ENCODE measurements at regions not wholly inside any gene's neighbourhood (a gene's known extent, or its start where the extent isn't known, plus 50 kb on each side); places are given as distances from the start of the nearest gene placed in this dataset.
"Not testable (repeated sequence)": the region's sequence is repeated elsewhere in the genome, so short reads cannot be mapped to it uniquely, and the experiment has no call there.

GRCh38 chr14:101080922-101081593, 177.5 kb upstream of the RTL1 start:
- no peaks in the 10 kb centered on the region for H3K4me1 ChIP-seq (ENCODE audit: control insufficient read depth, insufficient read depth, low read length)
- H3K36me3 ChIP-seq (ENCODE audit: control insufficient read depth, insufficient read depth, low read length): no peaks in the 10 kb centered on the region
- H3K9me3 ChIP-seq (ENCODE audit: control insufficient read depth, insufficient read depth, low read length): no peaks in the 10 kb centered on the region
- H3K9ac ChIP-seq (ENCODE audit: low read depth, low read length): no peak overlapping the region
- H3K27me3 ChIP-seq (ENCODE audit: control insufficient read depth, insufficient read depth, low read length): peaks cover 18% of the 10 kb centered on the region
- no peak overlapping the region for H3K4me3 ChIP-seq (ENCODE audit: low read depth, low read length)

- no peaks in the 10 kb centered on the region for H3K9me3 ChIP-seq (ENCODE audit: control insufficient read depth, insufficient read depth, low read length)
Observed at GRCh38 chr14:101082036-101082435, 178.5 kb upstream of the RTL1 start.

DNA sequence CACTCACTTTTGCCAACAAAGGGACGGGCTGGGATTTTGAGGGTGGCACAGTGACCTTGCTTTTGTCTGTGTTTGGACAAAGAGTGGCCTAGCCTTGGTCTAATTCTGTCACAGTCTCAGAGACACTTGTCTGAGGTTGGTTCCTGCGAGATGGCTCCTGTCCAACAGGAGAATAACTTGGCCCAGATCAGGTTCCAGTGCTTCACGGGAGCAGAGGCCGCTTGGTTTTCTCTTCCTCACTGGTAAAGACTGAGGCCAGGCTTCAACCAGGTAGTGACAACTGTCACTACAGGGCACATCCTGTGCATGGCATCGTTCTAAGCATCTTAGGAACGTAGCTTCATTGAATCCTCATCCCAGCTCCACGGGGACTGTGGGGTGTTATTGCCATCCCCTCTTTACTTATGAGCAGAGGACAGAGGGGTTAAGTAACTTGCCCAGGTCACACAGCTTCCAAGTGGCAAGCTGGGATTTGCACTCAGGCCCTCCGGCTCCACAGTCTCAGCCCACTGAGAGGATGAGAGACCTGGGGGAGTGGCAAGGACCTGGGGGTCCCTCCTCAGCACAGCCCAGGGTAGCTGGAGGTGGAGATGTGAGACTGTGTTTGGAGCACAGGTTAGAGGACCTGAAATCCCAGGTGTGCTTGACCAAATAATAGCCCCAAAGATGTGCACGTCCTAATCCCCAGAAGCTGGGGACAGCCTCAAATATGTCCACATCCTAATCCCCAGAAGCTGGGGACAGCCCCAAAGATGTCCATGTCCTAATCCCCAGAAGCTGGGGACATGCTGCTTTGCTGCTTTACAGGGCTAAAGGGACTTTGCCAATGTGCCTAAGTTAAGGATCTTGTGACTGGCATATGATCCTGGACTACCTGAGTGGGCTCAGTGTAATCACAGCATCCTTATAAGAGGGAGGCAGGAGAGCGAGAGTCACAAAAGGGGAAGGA, 179.2 kb upstream of the RTL1 start:
- H3K9ac ChIP-seq (ENCODE audit: low read depth, low read length): no peak overlapping the region
- no peaks in the 10 kb centered on the region for H3K4me1 ChIP-seq (ENCODE audit: control insufficient read depth, insufficient read depth, low read length)
- no peaks in the 10 kb centered on the region for H3K36me3 ChIP-seq (ENCODE audit: control insufficient read depth, insufficient read depth, low read length)
- H3K4me3 ChIP-seq (ENCODE audit: low read depth, low read length): no peak overlapping the region
- peaks cover 12% of the 10 kb centered on the region for H3K27me3 ChIP-seq (ENCODE audit: control insufficient read depth, insufficient read depth, low read length)
- H3K9me3 ChIP-seq (ENCODE audit: control insufficient read depth, insufficient read depth, low read length): no peaks in the 10 kb centered on the region

More at GRCh38 chr14:101082036-101082435, 178.5 kb upstream of the RTL1 start:
- no peaks in the 10 kb centered on the region for H3K4me1 ChIP-seq (ENCODE audit: control insufficient read depth, insufficient read depth, low read length)
- peaks cover 12% of the 10 kb centered on the region for H3K27me3 ChIP-seq (ENCODE audit: control insufficient read depth, insufficient read depth, low read length)
- no peak overlapping the region for H3K9ac ChIP-seq (ENCODE audit: low read depth, low read length)
- H3K36me3 ChIP-seq (ENCODE audit: control insufficient read depth, insufficient read depth, low read length): no peaks in the 10 kb centered on the region
- H3K4me3 ChIP-seq (ENCODE audit: low read depth, low read length): no peak overlapping the region

- Histone ChIP-seq H3K27me3 (ENCODE audit: control insufficient read depth, insufficient read depth, low read length) (peaks cover 4% of the 10 kb centered on the region), H3K36me3 (ENCODE audit: control insufficient read depth, insufficient read depth, low read length) (no peaks in the 10 kb centered on the region), H3K9ac (ENCODE audit: low read depth, low read length) (no peak overlapping the region), H3K4me1 (ENCODE audit: control insufficient read depth, insufficient read depth, low read length) (no peaks in the 10 kb centered on the region), H3K9me3 (ENCODE audit: control insufficient read depth, insufficient read depth, low read length) (no peaks in the 10 kb centered on the region), H3K4me3 (ENCODE audit: low read depth, low read length) (no peak overlapping the region)
Observed at GRCh38 chr14:101083564-101084435, 180.3 kb upstream of the RTL1 start.

- H3K36me3 ChIP-seq (ENCODE audit: control insufficient read depth, insufficient read depth, low read length): no peaks in the 10 kb centered on the region
- H3K4me3 ChIP-seq (ENCODE audit: low read depth, low read length): no peak overlapping the region
- H3K4me1 ChIP-seq (ENCODE audit: control insufficient read depth, insufficient read depth, low read length): no peaks in the 10 kb centered on the region
- peaks cover 4% of the 10 kb centered on the region for H3K27me3 ChIP-seq (ENCODE audit: control insufficient read depth, insufficient read depth, low read length)
- H3K9ac ChIP-seq (ENCODE audit: low read depth, low read length): no peak overlapping the region
- H3K9me3 ChIP-seq (ENCODE audit: control insufficient read depth, insufficient read depth, low read length): no peaks in the 10 kb centered on the region
Observed at GRCh38 chr14:101084436-101084826, 180.9 kb upstream of the RTL1 start.

GRCh38 chr14:101086926-101087325, 183.4 kb upstream of the RTL1 start:
- H3K36me3 ChIP-seq (ENCODE audit: control insufficient read depth, insufficient read depth, low read length): no peaks in the 10 kb centered on the region
- H3K9ac ChIP-seq (ENCODE audit: low read depth, low read length): no peak overlapping the region
- no peak overlapping the region for H3K4me3 ChIP-seq (ENCODE audit: low read depth, low read length)
- H3K27me3 ChIP-seq (ENCODE audit: control insufficient read depth, insufficient read depth, low read length): peaks cover 4% of the 10 kb centered on the region
- H3K9me3 ChIP-seq (ENCODE audit: control insufficient read depth, insufficient read depth, low read length): no peaks in the 10 kb centered on the region
- H3K4me1 ChIP-seq (ENCODE audit: control insufficient read depth, insufficient read depth, low read length): no peaks in the 10 kb centered on the region

- Histone ChIP-seq H3K36me3 (ENCODE audit: control insufficient read depth, insufficient read depth, low read length) (no peaks in the 10 kb centered on the region), H3K27me3 (ENCODE audit: control insufficient read depth, insufficient read depth, low read length) (peaks cover under 1% of the 10 kb centered on the region), H3K4me1 (ENCODE audit: control insufficient read depth, insufficient read depth, low read length) (no peaks in the 10 kb centered on the region), H3K9me3 (ENCODE audit: control insufficient read depth, insufficient read depth, low read length) (no peaks in the 10 kb centered on the region), H3K4me3 (ENCODE audit: low read depth, low read length) (no peak overlapping the region), H3K9ac (ENCODE audit: low read depth, low read length) (no peak overlapping the region)
Observed at GRCh38 chr14:101087614-101088394, 184.3 kb upstream of the RTL1 start.

- H3K27me3 ChIP-seq (ENCODE audit: control insufficient read depth, insufficient read depth, low read length): no peaks in the 10 kb centered on the region
- H3K36me3 ChIP-seq (ENCODE audit: control insufficient read depth, insufficient read depth, low read length): no peaks in the 10 kb centered on the region
- H3K4me3 ChIP-seq (ENCODE audit: low read depth, low read length): no peak overlapping the region
- no peaks in the 10 kb centered on the region for H3K9me3 ChIP-seq (ENCODE audit: control insufficient read depth, insufficient read depth, low read length)
- H3K9ac ChIP-seq (ENCODE audit: low read depth, low read length): no peak overlapping the region
- H3K4me1 ChIP-seq (ENCODE audit: control insufficient read depth, insufficient read depth, low read length): no peaks in the 10 kb centered on the region
Observed at GRCh38 chr14:101088395-101088667, 184.8 kb upstream of the RTL1 start.

DNA sequence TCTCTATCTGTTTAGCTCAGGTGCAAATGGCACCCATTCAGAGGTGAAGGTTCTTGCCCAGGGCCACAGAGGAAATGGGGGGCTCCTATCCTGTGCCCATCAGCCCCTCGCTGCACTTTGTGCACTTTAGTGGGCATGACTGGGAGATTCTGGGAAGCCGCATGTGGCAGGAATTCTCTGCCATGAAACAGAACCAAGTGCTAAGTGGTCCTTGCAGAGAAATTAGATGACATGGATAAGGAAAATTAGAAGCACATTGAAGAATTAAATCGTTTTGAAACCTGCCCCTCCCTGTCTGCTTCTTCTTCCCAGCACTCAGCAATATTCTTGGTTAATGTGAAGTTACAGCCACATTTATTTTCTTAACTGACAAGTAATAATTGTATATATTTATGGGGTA, 185.2 kb upstream of the RTL1 start:
- Histone ChIP-seq H3K4me1 (ENCODE audit: control insufficient read depth, insufficient read depth, low read length) (no peaks in the 10 kb centered on the region), H3K9me3 (ENCODE audit: control insufficient read depth, insufficient read depth, low read length) (no peaks in the 10 kb centered on the region), H3K36me3 (ENCODE audit: control insufficient read depth, insufficient read depth, low read length) (no peaks in the 10 kb centered on the region), H3K4me3 (ENCODE audit: low read depth, low read length) (no peak overlapping the region), H3K27me3 (ENCODE audit: control insufficient read depth, insufficient read depth, low read length) (no peaks in the 10 kb centered on the region), H3K9ac (ENCODE audit: low read depth, low read length) (no peak overlapping the region)

- not testable (repeated sequence) for H3K4me1 ChIP-seq (ENCODE audit: control insufficient read depth, insufficient read depth, low read length); H3K9me3 ChIP-seq (ENCODE audit: control insufficient read depth, insufficient read depth, low read length); H3K4me3 ChIP-seq (ENCODE audit: low read depth, low read length); H3K36me3 ChIP-seq (ENCODE audit: control insufficient read depth, insufficient read depth, low read length); H3K27me3 ChIP-seq (ENCODE audit: control insufficient read depth, insufficient read depth, low read length); H3K9ac ChIP-seq (ENCODE audit: low read depth, low read length)
Observed at GRCh38 chr14:101090478-101090877, 187.0 kb upstream of the RTL1 start.

DNA sequence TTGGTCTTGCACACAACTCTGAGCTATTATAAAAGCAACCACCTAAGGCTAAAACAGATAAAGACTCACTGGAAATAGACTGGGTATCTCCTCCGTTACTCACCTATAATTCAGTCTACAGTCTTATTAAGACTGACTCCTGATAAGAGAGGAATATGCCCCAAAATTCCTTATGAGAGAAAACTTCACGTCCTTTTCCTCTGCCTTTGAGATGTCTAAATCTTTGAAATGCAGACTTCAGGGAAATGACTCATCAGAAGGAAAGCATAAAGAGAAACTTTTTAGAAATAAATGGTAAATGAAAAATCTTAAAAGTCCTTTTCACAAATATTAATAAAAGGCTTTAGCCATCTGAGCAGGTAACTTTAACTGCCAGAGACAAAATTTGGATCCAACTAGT, 187.5 kb upstream of the RTL1 start:
- no peaks in the 10 kb centered on the region for H3K4me1 ChIP-seq (ENCODE audit: control insufficient read depth, insufficient read depth, low read length)
- no peaks in the 10 kb centered on the region for H3K9me3 ChIP-seq (ENCODE audit: control insufficient read depth, insufficient read depth, low read length)
- H3K4me3 ChIP-seq (ENCODE audit: low read depth, low read length): no peak overlapping the region
- no peaks in the 10 kb centered on the region for H3K27me3 ChIP-seq (ENCODE audit: control insufficient read depth, insufficient read depth, low read length)
- H3K9ac ChIP-seq (ENCODE audit: low read depth, low read length): no peak overlapping the region
- H3K36me3 ChIP-seq (ENCODE audit: control insufficient read depth, insufficient read depth, low read length): no peaks in the 10 kb centered on the region

Measured in iPS-15b (cell line).